ENCODE measurements at regions not wholly inside any gene's neighbourhood (a gene's known extent, or its start where the extent isn't known, plus 50 kb on each side); places are given as distances from the start of the nearest gene placed in this dataset.

DNA sequence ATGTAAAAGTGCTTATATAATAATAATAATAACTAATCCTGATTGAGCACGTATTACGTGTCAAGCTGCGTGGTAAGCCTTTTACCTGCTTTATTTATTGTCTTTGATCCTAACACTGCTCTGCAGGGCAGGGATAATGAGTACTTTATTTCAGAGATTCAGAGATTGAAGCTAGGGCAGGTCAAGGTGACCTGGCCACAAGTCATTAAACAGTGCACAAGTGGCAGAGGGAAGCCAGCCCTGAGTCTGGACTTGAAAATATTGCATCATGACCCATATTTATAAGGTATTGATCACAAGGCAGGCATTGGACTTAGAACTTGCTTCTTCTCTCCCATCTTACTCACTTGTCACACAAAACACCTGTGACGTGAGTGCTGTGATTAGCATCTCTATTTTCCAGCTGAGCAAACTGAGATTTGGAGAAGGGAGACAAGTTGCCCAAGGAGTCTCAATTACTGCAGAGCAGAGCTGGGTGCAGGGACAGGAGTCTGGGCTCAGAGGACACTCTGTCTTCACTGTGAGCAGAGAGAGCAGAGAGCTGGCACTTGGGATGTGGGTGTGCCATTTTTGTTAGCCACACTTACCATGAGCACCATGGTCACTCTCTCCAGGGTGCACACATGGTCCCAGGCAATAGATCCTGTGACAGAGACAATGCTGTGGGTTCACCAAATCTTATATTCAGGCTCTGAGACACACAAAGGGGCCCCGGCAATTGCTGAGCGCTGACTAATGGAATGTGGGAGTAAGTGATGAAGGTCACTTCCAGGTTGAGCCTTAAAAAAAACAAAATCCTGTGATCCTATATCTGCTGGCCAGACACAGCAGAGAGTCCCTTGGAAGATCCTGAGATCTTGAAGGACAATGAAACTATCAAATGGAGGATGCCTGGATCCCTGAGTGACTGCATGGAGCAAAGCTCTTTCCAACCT lies 113.2 kb upstream of the MED13L start:
- Histone ChIP-seq H3K4me2 (no peak overlapping the region), H3K4me1 (ENCODE audit: low read depth, poor library complexity, severe bottlenecking) (peaks cover 9% of the 10 kb centered on the region), H3K27me3 (ENCODE audit: insufficient read depth, low read depth) (no peaks in the 10 kb centered on the region), H3K4me3 (IDR thresholded peaks at IDR 0.05; ENCODE audit: insufficient read depth, low read depth, low read length) (no peak overlapping the region), H2AFZ (ENCODE audit: low read depth) (no peak overlapping the region), H3K9ac (no peak overlapping the region), H4K20me1 (ENCODE audit: insufficient read depth) (no peaks in the 10 kb centered on the region), H3K27ac (no peak overlapping the region), H3K36me3 (ENCODE audit: insufficient read depth) (no peaks in the 10 kb centered on the region), H3K79me2 (ENCODE audit: insufficient read depth, low read depth) (no peaks in the 10 kb centered on the region)
- TF ChIP-seq, protein P1, sequence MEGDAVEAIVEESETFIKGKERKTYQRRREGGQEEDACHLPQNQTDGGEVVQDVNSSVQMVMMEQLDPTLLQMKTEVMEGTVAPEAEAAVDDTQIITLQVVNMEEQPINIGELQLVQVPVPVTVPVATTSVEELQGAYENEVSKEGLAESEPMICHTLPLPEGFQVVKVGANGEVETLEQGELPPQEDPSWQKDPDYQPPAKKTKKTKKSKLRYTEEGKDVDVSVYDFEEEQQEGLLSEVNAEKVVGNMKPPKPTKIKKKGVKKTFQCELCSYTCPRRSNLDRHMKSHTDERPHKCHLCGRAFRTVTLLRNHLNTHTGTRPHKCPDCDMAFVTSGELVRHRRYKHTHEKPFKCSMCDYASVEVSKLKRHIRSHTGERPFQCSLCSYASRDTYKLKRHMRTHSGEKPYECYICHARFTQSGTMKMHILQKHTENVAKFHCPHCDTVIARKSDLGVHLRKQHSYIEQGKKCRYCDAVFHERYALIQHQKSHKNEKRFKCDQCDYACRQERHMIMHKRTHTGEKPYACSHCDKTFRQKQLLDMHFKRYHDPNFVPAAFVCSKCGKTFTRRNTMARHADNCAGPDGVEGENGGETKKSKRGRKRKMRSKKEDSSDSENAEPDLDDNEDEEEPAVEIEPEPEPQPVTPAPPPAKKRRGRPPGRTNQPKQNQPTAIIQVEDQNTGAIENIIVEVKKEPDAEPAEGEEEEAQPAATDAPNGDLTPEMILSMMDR (conservative IDR thresholded peaks at IDR 0.05; ENCODE audit: low read depth, low read length), result no peak

DNA sequence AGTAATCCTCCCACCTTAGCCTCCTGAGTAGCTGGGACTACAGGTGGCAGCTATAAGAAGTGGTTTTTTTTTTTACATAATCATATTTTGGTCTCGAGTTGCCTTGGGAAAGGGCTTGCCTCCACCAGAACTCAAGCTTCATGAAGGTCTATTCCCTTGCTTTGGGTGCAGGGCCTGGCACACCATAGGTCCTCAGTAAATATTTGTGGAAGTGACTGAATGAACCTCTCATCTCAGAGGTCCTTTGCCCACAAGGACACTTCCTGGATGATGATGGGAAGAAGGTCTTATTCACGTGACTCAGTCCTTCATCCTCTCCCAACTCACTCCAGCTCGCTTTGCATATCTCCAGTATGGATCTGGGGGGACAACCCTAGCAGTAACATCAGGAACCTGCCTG lies 114.0 kb upstream of the MED13L start:
- TF ChIP-seq, protein P1 (conservative IDR thresholded peaks at IDR 0.05; ENCODE audit: low read depth, low read length), result no peak
- H3K4me2 ChIP-seq, result no peak overlapping the region
- no peaks in the 10 kb centered on the region for H3K27me3 ChIP-seq (ENCODE audit: insufficient read depth, low read depth)
- H3K9ac ChIP-seq, result no peak overlapping the region
- peaks cover 10% of the 10 kb centered on the region for H3K4me1 ChIP-seq (ENCODE audit: low read depth, poor library complexity, severe bottlenecking)
- H4K20me1 ChIP-seq (ENCODE audit: insufficient read depth), result no peaks in the 10 kb centered on the region
- H2AFZ ChIP-seq (ENCODE audit: low read depth), result no peak overlapping the region
- H3K36me3 ChIP-seq (ENCODE audit: insufficient read depth), result no peaks in the 10 kb centered on the region
- no peak overlapping the region for H3K27ac ChIP-seq
- no peaks in the 10 kb centered on the region for H3K79me2 ChIP-seq (ENCODE audit: insufficient read depth, low read depth)
- H3K4me3 ChIP-seq (IDR thresholded peaks at IDR 0.05; ENCODE audit: insufficient read depth, low read depth, low read length), result no peak overlapping the region

DNA sequence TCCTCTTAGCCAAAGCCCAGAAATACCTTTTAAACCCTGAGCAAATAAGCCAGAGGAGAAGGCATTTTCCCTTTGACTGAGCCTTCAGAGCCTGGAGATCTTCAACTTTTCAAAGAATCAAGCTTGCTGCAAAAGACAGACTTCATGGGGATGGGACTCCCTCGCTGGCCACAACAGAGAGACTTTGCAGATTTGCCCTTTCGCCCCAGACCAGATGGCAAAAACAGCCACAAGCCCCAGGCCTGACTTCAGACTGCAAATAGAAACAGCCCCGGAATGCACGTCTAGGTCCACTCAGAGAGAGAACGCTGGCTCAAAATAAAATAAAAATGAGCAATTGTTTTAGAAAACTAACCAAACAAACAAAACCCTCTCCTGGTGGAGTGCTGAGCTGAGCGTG lies 114.6 kb upstream of the MED13L start:
- Histone ChIP-seq H3K79me2 (ENCODE audit: insufficient read depth, low read depth) (no peaks in the 10 kb centered on the region), H4K20me1 (ENCODE audit: insufficient read depth) (no peaks in the 10 kb centered on the region), H2AFZ (ENCODE audit: low read depth) (no peak overlapping the region), H3K4me1 (ENCODE audit: low read depth, poor library complexity, severe bottlenecking) (peaks cover 10% of the 10 kb centered on the region), H3K4me3 (IDR thresholded peaks at IDR 0.05; ENCODE audit: insufficient read depth, low read depth, low read length) (no peak overlapping the region), H3K27ac (no peak overlapping the region), H3K9ac (no peak overlapping the region), H3K4me2 (no peak overlapping the region), H3K36me3 (ENCODE audit: insufficient read depth) (no peaks in the 10 kb centered on the region), H3K27me3 (ENCODE audit: insufficient read depth, low read depth) (no peaks in the 10 kb centered on the region)
- TF ChIP-seq, protein P1 (conservative IDR thresholded peaks at IDR 0.05; ENCODE audit: low read depth, low read length), result no peak

DNA sequence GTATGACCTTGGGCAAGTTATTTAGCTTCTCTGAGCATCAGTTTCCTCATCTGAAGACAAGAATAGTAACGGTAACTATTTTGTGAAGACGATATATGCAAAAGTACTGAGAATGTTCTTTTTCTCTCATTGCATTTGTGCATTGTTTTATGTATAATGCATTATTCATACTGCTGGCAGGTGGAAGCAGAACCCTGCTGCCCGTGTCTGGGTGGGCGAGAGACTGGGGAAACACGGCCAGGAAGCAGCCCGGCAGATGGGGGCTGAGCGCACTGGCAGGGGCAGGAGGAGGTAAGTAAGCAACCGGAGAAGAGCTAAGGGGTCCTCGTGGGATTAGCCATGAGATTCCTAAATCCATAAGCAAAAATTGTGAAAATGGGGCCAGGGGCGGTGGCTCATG lies 115.8 kb upstream of the MED13L start:
- H3K4me2 ChIP-seq, result no peak overlapping the region
- H2AFZ ChIP-seq (ENCODE audit: low read depth), result no peak overlapping the region
- H3K9ac ChIP-seq, result no peak overlapping the region
- H3K4me3 ChIP-seq (IDR thresholded peaks at IDR 0.05; ENCODE audit: insufficient read depth, low read depth, low read length), result no peak overlapping the region
- H3K36me3 ChIP-seq (ENCODE audit: insufficient read depth), result no peaks in the 10 kb centered on the region
- no peaks in the 10 kb centered on the region for H3K79me2 ChIP-seq (ENCODE audit: insufficient read depth, low read depth)
- H3K27ac ChIP-seq, result no peak overlapping the region
- H3K27me3 ChIP-seq (ENCODE audit: insufficient read depth, low read depth), result no peaks in the 10 kb centered on the region
- TF ChIP-seq, protein P1 (conservative IDR thresholded peaks at IDR 0.05; ENCODE audit: low read depth, low read length), result no peak
- H4K20me1 ChIP-seq (ENCODE audit: insufficient read depth), result no peaks in the 10 kb centered on the region
- H3K4me1 ChIP-seq (ENCODE audit: low read depth, poor library complexity, severe bottlenecking), result peaks cover 10% of the 10 kb centered on the region

Data from KMS-11 (cell line).